NCI-H146 treated with DMSO at 0.1 percent for 48 hours (cell line): ENCODE measurements at regions not wholly inside any gene's neighbourhood (a gene's known extent, or its start where the extent isn't known, plus 50 kb on each side); places are given as distances from the start of the nearest gene placed in this dataset.

Experiments
- DNase-seq: peaks from one replicate; lab custom pipeline; 2025; ENCODE audit not compliant: unreplicated experiment; lab: John Stamatoyannopoulos, UW

DNA sequence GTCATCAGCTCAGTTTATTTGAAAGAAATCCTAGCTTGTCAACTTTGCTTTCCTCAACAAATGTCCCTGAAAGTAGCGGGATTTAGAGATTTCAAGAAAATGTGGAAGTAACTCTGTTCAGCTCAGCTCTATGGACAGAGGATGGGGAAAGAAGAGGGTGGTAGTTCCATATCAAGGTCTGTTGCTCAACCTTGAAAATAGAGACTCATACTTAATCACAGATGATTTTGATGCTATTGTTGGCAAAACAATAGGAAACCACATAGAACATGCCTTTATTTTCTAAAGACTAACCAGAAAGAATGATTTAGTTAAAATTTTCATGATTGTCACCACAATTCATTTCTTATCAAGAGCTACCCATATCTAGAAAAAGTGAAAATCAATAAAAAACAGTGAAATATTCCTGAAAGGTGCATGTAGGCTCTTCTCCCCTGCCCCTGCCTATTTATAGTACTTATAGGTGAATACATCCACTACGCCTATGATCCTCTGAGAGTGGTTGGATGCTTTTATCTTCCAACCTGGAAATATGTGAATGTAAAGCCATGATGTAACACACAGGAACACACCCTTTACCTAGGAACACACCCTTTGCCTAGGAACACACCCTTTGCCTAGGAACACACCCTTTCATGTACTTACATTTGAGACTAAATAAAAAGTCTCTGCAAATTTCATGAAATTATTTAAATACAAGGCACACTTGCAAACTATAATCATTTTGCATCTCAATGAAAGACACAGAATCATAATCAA, 65.8 kb downstream of the ETAA1 start:
- peak; percentile 39 for DNase-seq

DNA sequence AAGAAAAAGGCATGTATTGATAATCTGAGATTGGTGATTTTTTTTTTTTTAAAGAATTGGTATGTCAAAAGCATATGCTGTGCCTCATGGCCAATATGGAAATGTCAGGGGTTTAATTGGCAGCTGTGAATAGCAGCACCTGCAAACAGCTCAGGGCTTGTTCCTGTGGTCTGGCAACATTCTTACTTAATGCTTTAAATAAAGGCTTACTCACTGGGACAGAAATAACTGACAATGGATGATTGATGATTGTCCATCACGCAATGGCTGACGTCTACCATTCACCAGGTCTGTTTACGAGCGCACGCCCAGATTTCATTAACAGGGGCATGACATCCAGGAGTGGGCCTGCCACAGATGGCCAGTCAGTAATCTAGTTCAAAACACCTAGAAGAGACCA, 66.7 kb downstream of the ETAA1 start:
- DNase-seq, result peak; percentile 96

DNA sequence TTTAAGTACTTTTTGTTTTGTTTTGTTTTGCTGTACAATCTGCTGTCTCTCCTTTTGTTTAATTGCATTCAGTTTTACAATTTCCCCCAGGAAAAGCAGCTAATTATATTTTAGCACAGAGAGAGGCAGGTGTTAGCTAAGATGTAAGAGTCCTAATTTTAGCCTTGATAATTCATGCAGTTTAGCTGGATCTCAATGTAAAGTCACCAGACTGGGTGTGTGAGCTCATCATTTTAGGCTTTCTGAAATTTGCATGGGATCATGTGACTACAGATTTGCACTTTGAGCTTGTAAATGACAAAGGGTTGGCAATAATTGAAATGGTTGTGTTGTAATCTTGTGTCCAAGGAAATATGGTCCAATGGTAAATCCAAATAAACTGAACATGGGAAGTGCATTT, 68.5 kb downstream of the ETAA1 start:
- DNase-seq, result peak; percentile 43

DNA sequence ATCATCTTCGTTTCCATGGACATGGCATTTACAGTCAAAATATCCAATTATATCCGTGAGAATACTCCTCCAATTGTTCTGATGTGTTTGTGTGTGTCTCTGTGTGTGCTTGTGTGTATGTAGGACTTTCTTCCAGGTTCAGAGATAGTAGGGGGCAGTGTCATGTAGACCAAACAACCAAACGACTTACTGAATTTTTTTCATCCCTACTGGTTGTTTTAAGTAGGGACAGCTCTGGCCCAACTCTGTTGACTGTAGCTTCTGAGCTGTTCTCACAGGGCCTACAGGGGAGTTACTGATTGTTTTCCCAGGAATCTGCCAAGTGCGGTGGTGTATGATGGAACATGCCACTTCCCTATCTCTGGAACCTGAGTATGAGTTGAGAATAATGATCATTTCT, 69.6 kb downstream of the ETAA1 start:
- DNase-seq, result no peak

DNA sequence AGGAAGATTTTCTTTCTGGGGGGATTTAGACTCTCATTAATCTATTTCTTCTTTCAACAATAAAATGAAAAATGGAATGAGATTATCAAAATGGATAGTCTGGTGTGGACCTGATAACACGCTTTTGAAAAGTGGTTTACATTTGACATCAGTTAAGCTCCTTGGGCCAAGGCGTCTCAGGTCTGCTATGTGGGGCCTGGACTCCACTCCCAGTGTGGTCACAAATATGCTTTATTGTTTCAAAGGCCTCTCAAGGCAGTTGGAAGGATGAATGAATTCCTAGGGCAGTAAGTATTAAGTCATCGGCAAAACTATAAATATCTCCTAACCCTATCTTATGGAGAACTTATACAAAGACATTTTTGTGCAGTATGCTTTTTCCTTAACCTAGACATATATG, 74.5 kb downstream of the ETAA1 start:
- DNase-seq, result no peak

DNA sequence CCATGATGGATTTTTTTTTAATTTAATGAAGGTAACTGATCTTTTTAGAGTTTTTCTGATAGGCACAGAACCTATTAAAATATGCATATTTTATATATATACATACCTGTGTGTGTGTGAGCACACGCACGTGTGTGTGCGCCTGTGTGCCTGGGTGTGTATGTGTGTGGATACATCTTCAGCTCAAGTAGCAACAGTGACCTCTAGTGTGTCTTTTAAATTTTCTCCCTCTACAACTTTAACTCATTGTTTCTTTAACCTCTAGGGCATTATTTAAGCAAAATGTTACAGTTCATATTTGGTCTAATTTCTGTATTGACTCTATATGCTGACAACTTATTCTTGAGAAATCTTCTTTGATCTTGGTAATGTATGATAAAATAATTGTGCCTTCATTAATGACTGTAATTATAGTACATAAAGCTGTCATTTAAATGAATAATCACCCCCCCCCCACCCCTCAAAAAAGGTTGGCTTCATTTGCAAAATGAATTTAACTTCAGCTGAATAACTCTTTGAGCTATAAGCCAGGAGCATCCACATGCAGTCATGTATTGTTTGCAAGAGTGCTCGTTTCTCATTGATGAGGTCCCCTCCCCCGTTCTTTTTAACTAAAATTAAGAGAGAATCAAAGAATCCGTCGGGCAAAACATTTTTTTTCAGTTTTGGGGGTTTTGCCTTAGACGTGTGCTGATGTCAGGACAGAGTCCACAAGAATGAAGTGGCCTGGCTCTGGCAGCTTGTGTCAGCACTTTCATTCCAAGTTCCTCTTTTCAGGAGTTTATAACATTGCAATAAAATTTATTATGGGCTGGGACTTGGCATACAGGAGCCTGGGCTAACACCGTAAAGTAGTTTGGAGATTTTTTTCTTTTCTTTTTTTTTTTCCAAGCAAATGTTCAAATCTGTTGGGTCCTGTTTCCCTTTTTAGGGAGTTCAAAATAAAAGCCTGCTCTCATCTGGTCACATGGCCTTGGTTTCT, 80.0 kb downstream of the ETAA1 start:
- DNase-seq, result peak; percentile 58

DNA sequence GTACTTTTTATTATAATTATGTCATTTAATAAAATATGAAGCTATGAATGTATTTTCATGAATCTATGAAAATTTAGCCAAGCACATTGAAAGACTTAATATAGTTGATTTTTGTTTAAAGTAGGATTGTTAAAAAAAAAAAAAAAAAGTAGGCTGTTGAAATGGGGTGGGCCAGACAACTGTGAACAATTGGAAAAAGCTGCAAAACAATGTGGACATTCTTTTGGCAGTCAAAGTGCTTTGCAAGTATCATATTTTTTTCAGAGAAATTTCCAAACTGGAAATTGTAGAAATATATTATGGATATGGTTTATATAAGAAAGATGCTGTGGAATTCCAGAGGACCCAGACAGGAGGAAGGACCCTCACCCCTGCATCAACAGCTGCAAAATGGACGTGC, 82.1 kb downstream of the ETAA1 start:
- no peak for DNase-seq

DNA sequence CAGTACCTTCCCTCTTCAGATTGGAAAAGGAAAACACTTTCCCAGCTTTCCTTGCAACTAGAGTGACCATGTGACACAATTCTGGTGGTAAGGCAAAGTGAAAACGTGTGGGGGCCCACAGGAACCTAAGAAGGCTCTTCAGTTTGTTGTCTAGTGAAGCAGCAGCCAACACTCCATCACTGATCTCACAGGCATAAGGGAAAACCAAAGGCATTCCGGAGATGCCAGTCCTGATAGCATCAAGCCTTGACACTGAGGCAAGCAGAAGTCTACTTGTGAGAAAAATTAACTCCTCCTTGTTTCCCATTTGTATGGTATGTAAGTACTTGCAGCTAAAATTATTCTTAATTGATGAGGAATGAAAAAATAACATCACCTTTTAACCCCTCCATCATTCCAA, 88.3 kb downstream of the ETAA1 start:
- no peak for DNase-seq

DNA sequence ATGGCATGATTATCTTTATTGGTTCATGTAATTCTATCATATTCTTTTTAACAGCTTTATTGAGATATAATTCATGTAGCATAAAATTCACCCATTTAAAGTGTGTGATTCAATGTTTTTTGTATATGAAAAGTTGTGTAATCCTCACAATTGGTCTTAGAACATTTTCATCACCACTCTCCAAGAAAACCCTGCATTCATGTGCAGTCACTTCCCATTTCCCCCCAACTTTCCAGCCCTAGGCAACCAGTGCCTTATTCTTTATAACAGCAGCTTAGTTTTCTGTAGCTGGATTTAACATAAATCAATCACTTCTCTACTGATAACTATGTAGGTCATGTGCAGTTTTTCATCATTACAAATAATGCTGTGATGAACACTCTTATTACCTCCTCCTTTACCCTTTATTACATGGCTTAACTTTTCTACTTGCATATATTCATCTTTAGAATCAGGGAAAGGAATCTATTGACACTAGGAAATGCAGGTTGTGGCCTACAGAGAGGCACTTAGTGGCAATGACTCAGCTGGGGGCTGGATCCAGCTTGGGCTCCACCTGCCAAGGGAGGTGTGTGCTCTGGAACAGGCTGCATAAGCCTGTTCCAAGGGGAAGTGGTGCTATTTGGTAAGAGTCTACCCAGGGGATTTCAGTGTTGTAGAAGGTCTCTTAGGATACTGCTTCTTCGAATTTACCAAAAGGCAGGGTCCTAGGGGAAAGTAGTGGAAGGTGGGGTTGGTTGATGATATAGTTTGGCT, 89.1 kb downstream of the ETAA1 start:
- no peak for DNase-seq

DNA sequence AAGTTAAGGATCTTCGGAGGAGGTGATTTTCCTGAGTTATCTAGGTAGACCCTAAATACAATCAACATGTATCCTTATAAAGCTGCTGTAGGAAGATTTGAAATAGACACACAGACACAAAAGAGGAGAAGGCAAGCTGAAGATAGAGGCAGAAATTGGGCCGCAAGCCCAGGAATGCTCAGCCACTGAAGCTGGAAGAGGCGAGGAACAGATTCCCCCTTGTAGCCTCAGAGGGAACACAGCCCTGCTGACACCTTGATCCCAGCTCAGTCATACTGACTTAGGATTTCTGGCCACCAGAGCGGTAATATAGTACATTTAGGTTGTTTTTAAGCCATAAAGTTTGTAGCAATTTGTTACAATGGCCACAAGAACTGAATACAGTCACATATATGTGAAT, 90.9 kb downstream of the ETAA1 start:
- no peak for DNase-seq

DNA sequence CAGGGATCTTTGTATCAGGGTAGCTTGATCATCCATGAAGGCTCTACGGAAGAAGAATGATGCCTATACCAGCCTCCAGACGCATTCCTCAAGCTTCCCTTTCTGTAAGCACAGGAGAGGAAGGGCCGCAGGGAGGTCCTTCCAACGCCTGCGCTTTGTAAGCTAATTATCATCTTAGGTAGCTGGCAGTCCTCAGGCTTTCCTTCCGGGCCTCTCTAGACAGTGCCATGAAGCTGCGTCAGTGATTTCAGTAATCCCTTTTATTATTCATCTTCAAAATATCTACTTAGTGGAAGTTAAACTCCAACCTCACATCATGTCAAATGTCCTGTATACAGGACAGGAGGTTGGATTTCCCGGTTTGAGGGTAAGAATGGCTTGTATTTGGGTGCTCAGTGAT, 92.3 kb downstream of the ETAA1 start:
- no peak for DNase-seq

DNA sequence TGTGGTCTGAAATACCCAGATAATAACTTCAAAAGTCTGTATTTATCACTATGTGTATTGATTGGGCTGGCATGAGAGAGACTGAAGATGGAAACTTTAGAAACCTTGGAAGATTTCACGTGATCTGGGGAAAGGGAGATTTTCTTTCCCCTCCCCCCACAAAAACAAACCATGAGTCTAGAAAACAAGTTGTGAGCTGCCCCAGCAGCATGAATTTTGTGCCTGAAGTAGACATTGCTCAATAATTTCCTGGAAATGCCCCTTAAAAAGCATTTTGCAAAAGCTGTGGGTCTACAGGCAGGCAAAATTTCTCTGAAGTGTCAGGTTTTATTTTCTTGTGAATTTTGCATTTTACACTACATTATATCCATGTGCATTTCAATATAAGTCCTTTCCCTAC, 101.8 kb downstream of the ETAA1 start:
- no peak for DNase-seq

DNA sequence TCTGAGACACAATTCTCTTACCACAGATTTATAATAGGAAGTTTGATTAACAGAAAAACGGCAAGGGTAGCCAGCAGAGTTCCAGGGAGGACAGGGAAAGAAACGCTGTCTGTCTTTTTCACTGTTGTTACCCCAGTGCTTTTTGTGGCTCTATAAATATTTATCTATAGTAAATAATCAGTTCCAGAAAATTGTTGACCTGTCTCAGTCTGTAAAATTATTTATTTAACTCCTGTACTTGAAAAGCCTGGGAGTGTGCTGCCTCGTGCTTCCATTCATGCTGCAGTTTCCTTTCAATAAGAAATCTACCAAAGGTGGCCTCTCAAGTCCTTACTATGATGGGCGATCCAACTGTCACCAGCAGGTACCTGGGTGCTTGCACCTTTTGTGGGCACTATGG, 102.9 kb downstream of the ETAA1 start:
- DNase-seq, result no peak

DNA sequence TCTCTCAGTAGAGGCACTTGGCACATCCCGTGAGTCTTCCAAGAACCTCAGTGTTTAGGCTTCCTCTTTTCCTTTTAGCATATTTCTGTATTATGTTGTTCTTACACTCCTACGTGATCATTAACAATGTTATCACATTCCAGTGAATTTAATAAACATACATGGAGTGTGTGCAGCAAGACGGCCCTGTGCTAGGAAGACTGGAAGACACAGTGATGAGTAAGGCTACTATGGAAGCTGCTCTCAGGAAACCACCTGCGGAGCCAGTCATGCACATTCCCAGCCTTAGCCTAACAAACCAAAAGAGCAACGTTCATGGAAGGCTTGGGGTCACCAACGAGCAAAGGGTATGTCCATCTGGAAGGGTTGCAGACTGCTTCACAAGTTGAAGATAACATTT, 103.4 kb downstream of the ETAA1 start:
- no peak for DNase-seq

DNA sequence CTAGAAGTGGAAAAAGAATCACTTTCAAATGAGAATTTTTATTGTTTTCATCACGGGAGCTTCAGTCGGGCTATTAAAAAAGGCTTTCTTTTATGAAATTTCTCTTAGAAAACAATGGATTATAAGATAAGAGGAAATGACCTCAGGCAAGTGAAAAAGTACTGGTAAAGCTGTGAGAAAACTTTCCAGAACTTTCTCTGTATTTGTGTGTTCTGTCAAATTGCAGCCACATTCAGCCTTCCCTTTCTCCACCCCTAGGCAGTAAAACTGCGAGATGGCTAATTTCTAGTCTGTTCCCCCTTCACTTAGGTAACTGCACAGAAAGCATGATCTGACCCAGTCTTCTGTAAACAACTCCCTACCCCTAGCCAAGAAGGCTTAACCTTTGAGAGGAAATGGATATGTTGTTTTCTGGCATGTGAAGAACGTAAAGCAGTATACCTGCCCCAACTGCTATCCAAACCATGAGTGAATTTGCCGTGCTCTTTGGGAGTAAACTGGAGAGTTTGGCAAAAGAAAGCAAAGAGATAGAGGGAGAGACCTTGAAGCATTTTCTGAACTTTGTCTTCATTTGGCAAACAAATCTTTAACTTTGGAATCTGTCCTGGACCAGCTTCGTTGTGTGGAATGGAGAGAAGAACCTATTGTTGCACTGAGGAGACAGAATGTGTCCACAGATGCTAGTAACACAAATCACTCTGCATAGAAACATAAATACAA, 105.4 kb downstream of the ETAA1 start:
- no peak for DNase-seq

DNA sequence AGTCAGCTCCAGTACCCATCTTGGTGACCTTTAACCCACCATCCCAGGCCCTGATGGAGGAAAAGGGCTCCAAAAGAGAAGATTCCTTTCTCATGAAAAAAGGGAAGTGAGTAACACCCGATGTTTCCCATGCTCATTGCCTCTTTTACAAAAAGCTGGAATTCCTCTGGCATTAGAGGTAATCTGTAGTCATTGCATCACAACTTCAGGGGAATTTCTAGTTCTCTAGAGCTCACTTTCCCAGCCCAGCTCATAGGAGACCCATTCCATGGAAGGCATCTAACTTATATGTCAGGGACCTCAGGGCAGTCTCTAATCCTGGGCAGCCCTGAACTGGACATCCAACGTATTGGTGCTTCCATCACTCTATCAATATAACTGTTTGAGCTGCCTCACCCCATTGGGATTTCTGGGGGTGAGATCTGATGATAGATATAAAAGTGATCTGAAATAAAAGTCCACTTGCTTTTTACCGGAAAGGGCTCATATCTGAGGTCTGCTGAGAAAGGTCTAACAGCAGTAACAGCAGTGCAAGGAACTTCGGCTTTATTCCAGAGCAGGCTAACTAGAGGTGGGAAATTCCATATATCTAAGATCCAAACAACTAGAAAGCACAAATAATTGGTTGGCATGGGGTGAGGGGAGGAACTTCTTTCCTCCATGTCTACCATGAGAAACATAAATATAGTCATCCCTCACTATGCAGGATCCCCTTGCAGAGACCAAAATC, 106.1 kb downstream of the ETAA1 start:
- no peak for DNase-seq

DNA sequence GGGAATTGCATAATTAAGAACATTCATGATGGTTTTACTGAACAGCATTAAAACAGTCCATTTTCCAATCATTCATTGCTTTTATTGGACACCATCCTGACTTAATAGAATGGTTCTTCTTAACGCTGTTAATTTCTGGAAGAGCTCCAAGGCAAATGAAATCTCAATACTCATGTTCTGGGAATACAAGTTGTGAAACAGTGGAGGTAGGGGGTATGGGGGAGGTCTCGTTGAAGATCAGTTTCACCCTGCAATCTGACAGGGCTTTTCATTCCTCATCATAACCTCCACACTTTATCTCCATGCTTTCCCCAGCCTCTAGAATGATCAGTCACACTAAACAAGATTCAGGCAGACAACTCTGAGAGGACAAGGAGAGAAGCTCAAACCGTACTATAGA, 113.6 kb downstream of the ETAA1 start:
- no peak for DNase-seq

DNA sequence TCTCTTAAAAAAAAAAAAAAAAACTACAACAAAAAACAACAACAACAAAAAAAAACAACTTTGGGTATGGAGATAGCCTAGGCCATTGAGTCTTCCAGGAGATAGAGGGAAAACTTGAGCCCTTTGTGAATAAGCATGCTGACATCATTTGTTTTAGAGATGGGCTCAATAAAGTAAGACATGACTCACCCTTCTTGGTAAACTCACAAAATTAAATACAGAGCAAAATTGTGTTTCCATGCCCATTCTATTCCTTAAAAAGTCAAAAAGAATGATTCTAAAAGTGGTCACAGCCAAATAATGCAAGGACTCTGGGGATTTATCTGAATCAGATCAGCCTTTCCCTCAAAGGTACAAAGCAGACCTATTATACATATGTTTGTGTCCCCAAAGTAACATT, 117.4 kb downstream of the ETAA1 start:
- no peak for DNase-seq

DNA sequence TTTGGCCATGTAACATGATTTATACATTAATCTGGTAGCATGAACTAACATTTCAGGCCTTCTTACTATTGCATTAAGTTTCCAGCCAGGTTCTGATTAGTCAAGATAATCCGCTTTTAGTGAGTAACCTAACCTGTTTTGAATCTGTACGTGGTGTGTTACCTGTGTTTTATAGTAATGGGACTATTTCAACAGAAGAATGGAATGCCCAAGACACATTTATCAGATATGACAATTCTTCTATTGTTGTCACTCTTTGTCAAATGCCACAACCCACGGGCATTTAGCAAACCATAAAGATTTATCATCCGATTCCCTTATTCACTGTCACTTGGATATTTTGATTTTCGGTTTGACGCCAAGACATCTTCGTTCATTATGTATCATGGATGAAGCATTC, 117.9 kb downstream of the ETAA1 start:
- no peak for DNase-seq

DNA sequence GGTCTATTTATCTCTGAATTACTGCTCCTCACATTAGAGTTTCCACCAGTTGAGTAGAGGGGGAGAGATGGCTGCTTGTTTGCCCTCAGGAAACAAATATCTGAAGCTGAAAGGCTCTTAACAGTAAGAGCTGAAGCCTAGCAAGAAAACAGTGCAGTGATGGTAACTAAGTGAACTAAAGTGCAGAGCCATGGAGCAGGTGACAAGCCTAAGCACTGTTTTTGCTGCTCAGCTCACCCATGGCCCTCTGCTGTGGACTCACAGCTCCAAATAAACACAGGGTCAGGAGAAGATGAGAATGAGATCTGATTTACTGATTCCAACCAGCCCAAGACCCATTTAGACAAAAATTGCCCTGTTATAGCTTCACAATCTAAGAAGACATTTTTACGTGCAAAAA, 118.4 kb downstream of the ETAA1 start:
- no peak for DNase-seq
